ENCODE measurements at regions not wholly inside any gene's neighbourhood (a gene's known extent, or its start where the extent isn't known, plus 50 kb on each side); places are given as distances from the start of the nearest gene placed in this dataset.

GRCh38 chr7:41010418-41010817 is 692.5 kb downstream of the INHBA start:
- H3K4me3 ChIP-seq (ENCODE audit: low read length) = no peak overlapping the region
- no peak overlapping the region for H3K4me3 Mint-ChIP-seq
- DNase-seq (peak in 2 of 14 experiments; percentile 8 to 11), ATAC-seq (ENCODE audit: poor library complexity) (no peak)
- H3K4me1 ChIP-seq (ENCODE audit: insufficient read depth, low read length) = no peaks in the 10 kb centered on the region
- TF ChIP-seq, protein P1, sequence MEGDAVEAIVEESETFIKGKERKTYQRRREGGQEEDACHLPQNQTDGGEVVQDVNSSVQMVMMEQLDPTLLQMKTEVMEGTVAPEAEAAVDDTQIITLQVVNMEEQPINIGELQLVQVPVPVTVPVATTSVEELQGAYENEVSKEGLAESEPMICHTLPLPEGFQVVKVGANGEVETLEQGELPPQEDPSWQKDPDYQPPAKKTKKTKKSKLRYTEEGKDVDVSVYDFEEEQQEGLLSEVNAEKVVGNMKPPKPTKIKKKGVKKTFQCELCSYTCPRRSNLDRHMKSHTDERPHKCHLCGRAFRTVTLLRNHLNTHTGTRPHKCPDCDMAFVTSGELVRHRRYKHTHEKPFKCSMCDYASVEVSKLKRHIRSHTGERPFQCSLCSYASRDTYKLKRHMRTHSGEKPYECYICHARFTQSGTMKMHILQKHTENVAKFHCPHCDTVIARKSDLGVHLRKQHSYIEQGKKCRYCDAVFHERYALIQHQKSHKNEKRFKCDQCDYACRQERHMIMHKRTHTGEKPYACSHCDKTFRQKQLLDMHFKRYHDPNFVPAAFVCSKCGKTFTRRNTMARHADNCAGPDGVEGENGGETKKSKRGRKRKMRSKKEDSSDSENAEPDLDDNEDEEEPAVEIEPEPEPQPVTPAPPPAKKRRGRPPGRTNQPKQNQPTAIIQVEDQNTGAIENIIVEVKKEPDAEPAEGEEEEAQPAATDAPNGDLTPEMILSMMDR (IDR thresholded peaks at IDR 0.05) = no peak
- H3K9me3 Mint-ChIP-seq = peaks cover 9% of the 10 kb centered on the region
- no peak overlapping the region for H3K27ac Mint-ChIP-seq
- POLR2A ChIA-PET = no interaction called here
- H3K36me3 Mint-ChIP-seq (ENCODE audit: low read depth) = no peaks in the 10 kb centered on the region
- H3K27me3 Mint-ChIP-seq = no peaks in the 10 kb centered on the region
- CTCF ChIA-PET = no interaction called here
- H3K9me3 ChIP-seq (ENCODE audit: control insufficient read depth in 1 of 2, insufficient read depth in 1 of 2, low read length in 2 of 2) = peaks cover 0 to 9% of the 10 kb centered on the region in 2 experiments
- H3K36me3 ChIP-seq (ENCODE audit: insufficient read depth, low read length) = no peaks in the 10 kb centered on the region
- no peaks in the 10 kb centered on the region for H3K4me1 Mint-ChIP-seq (ENCODE audit: low read depth)
- H3K27ac ChIP-seq (ENCODE audit: low read depth in 1 of 2, low read length in 2 of 2) = no peak overlapping the region
- intact Hi-C loops (cut with DNase I, micrococcal nuclease) = no loop called here
- H3K27me3 ChIP-seq (ENCODE audit: control insufficient read depth in 1 of 2, insufficient read depth in 2 of 2, low read length in 2 of 2) = no peaks in the 10 kb centered on the region

- ChIA-PET CTCF (no interaction called here), POLR2A (no interaction called here)
- Histone ChIP-seq H3K9me3 (ENCODE audit: control insufficient read depth in 1 of 2, insufficient read depth in 1 of 2, low read length in 2 of 2) (peaks cover 0 to 9% of the 10 kb centered on the region in 2 experiments), H3K4me1 (ENCODE audit: insufficient read depth, low read length) (no peaks in the 10 kb centered on the region), H3K4me3 (ENCODE audit: low read length) (no peak overlapping the region), H3K36me3 (ENCODE audit: insufficient read depth, low read length) (no peaks in the 10 kb centered on the region), H3K27ac (ENCODE audit: low read depth in 1 of 2, low read length in 2 of 2) (no peak overlapping the region), H3K27me3 (ENCODE audit: control insufficient read depth in 1 of 2, insufficient read depth in 2 of 2, low read length in 2 of 2) (no peaks in the 10 kb centered on the region)
- ATAC-seq (ENCODE audit: poor library complexity) (no peak), DNase-seq (no peak)
- Mint-ChIP-seq H3K4me1 (ENCODE audit: low read depth) (no peaks in the 10 kb centered on the region), H3K9me3 (peaks cover 9% of the 10 kb centered on the region), H3K4me3 (no peak overlapping the region), H3K36me3 (ENCODE audit: low read depth) (no peaks in the 10 kb centered on the region), H3K27me3 (no peaks in the 10 kb centered on the region), H3K27ac (no peak overlapping the region)
- TF ChIP-seq, protein P1 (IDR thresholded peaks at IDR 0.05) = no peak
- intact Hi-C loops (cut with DNase I, micrococcal nuclease) = no loop called here
These were observed 695.1 kb downstream of the INHBA start for GRCh38 chr7:41007811-41008210.

DNA sequence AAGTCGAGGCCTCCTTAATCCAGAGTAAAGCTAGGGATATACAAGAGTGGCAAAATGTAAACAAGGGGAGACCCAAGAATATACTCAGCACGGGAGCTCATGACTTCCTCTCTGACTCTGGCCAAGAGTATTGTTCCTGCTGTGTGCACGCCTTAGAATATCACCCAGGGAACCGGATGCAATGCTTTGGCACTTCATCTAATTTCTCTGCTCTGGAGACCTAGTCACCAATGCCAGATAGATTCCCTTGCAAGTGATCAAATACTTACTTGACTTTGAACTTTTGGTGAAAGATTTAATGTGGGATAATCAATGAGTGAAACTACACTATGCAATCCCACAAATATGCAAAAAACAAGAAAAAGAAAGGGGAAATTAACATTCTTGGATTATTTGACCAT is 695.5 kb downstream of the INHBA start:
- Mint-ChIP-seq H3K36me3 (ENCODE audit: low read depth) (no peaks in the 10 kb centered on the region), H3K4me3 (no peak overlapping the region), H3K4me1 (ENCODE audit: low read depth) (no peaks in the 10 kb centered on the region), H3K27me3 (no peaks in the 10 kb centered on the region), H3K27ac (no peak overlapping the region), H3K9me3 (peaks cover 9% of the 10 kb centered on the region)
- ATAC-seq (ENCODE audit: poor library complexity) (no peak), DNase-seq (no peak)
- intact Hi-C loops (cut with DNase I, micrococcal nuclease) = no loop called here
- H3K27ac ChIP-seq (ENCODE audit: low read depth in 1 of 2, low read length in 2 of 2) = no peak overlapping the region
- POLR2A ChIA-PET = no interaction called here
- H3K4me3 ChIP-seq (ENCODE audit: low read length) = no peak overlapping the region
- no peaks in the 10 kb centered on the region for H3K36me3 ChIP-seq (ENCODE audit: insufficient read depth, low read length)
- no peaks in the 10 kb centered on the region for H3K4me1 ChIP-seq (ENCODE audit: insufficient read depth, low read length)
- CTCF ChIA-PET = no interaction called here
- H3K9me3 ChIP-seq (ENCODE audit: control insufficient read depth in 1 of 2, insufficient read depth in 1 of 2, low read length in 2 of 2) = peaks cover 0 to 9% of the 10 kb centered on the region in 2 experiments
- H3K27me3 ChIP-seq (ENCODE audit: control insufficient read depth in 1 of 2, insufficient read depth in 2 of 2, low read length in 2 of 2) = no peaks in the 10 kb centered on the region
- TF ChIP-seq, protein P1 (IDR thresholded peaks at IDR 0.05) = no peak
